Skin of body (tissue), 1 donor: ENCODE measurements at regions not wholly inside any gene's neighbourhood (a gene's known extent, or its start where the extent isn't known, plus 50 kb on each side); places are given as distances from the start of the nearest gene placed in this dataset.

Source experiments
- DNase-seq: peaks from one replicate; lab custom pipeline; 2025; lab: John Stamatoyannopoulos, UW

DNA sequence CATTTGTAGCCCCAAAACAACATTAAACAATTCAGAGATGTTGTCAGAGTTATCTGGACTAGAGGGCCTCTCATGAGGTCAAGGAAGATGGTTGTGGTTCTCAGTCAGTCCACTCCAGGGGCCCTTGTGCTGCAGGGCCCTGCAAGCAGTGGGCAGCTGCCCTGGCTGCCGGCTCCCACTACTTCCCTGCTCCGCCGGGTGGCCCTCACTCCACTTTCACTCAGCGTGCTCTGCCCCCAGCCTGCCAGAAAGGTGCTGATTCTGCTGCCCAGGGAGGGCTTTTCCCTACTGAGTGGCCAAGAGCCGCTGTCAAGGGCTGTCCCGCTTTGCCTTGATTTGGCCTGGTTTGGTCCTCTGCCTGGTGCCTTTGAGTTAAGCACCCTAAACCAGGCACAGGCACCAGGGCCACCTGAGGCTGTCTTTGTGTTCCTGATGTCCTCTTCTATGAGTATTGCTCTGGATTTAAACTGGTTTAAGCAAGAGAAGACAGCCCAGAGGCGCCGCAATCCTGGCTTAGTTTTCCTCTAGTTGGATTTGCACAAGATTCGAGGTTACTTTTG, 117.2 kb downstream of the GADD45G start:
- DNase-seq: no peak

DNA sequence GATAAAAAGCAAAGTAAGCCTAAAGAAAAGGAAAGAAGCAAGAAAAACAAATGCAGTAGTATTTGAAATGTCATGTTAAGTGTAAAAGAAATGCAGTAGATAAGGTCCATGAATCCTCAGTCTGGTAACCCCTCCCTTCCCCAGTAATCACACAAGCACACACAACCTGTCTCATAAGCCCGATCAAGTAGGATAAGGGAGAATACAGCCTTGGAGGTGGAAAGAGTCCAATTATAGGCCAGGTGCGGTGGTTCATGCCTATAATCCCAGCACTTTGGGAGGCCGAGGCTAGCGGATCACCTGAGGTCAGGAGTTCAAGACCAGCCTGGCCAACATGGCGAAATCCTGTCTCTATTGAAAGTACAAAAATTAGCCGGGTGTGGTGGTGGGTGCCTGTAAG, 117.9 kb downstream of the GADD45G start:
- no peak for DNase-seq

DNA sequence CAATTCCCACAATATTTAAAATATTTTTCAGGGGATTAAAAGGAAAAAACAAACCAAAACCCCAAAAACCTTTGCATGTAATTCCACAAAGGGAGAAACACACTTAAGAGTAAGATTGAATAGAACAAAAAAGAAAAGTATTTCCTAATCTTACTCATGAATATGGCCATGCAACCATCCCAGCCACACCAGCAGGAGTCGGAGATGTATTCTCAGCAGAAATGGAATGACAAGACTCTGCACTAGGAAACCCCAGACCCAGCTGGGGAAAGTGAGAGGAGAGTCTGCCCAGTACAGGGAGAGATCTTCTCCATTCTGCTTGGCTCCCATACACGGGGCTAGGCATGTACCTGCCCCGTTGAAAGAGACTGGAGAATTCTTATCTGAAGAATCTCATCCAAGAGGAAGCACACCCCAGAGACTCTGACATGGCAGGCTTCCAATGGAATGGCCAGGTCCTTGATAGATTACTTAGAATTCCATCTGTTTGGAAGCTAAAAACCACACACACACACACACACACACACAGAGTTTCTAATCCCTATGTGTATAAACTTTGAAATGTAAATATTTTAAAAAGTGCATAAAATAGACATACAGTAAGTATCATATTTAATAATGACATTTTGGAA, 118.8 kb downstream of the GADD45G start:
- no peak for DNase-seq

DNA sequence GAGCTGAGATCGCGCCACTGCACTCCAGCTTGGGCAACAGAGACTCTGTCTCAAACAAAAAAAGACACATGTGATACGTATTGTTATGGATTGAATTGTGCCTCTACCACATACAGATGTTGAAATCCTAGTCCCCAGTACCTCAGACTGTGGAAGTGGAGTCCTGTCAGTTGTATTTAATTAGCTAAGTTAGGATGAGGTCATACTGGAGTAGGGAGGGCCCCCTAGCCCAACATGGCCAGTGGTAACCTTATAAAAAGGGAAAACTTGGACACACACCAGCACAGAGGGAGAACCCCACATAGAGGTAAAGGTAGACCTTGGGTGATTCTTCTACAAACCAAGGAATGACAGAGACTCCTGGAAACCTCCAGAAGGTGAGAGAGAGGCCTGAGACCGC, 119.8 kb downstream of the GADD45G start:
- DNase-seq: no peak

DNA sequence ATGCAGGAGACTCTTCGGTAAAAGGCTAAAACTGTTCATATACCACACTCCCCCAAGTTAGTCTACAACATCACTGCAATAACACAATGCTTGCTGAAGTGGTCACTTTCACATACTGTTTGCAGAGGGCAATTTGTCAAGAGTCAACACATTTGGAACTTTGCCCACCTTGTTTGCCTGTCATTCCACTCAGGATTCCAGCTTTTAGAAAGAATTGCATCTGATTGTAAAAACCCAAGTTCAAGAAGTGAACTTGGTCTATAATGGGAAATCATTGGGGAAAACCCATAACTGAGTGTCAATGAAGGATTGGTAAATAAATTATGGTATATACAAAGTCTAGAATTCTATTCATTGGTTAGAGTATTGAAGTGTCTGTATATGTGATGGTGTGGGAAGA, 120.5 kb downstream of the GADD45G start:
- no peak for DNase-seq

DNA sequence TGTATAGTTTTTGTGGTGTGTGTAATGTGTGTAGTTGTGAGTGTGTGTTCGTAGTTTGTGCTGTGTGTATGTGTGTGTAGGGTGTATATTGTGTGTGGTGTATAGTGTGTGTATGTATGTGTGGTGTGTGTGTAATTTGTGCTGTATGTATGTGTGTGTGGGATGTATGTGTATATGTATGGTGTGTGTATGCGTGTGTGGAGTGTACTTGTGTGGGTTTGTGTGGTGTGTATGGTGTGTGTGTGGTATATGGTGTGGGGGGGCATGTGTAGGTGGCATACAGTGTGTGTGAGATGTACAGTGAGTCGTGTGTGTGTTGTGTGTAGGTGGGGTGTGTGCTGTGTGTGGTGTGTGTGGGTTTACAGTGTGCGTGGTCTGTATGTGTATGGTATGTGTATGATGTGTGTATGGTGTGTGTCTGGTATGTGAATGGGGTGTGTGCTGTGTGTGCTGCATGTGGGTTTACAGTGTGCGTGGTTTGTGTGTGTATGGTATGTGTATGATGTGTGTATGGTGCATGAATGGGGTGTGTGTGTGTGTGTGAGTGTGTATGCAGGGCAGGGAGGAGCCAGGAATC, 125.2 kb downstream of the GADD45G start:
- DNase-seq: no peak

DNA sequence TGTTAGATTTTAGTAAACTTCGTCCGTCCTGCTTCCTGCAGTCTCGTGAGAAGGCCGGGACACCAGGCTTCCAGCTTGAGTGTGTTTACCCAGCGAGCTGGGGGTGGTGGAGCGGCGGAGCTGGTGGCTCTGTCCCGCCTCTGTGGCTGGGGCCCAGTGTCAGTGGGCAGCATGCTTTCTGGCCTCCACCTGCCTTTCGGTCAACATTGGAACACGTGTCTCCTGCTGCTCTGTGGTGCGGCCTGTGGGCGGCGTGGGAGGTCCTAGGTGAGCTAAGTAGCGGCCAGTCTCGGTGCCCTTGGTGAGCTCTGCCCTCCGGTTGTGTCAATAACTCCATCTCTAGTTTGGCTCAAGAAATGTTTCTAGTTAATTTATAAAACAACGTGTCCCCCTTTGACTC, 125.9 kb downstream of the GADD45G start:
- no peak for DNase-seq

DNA sequence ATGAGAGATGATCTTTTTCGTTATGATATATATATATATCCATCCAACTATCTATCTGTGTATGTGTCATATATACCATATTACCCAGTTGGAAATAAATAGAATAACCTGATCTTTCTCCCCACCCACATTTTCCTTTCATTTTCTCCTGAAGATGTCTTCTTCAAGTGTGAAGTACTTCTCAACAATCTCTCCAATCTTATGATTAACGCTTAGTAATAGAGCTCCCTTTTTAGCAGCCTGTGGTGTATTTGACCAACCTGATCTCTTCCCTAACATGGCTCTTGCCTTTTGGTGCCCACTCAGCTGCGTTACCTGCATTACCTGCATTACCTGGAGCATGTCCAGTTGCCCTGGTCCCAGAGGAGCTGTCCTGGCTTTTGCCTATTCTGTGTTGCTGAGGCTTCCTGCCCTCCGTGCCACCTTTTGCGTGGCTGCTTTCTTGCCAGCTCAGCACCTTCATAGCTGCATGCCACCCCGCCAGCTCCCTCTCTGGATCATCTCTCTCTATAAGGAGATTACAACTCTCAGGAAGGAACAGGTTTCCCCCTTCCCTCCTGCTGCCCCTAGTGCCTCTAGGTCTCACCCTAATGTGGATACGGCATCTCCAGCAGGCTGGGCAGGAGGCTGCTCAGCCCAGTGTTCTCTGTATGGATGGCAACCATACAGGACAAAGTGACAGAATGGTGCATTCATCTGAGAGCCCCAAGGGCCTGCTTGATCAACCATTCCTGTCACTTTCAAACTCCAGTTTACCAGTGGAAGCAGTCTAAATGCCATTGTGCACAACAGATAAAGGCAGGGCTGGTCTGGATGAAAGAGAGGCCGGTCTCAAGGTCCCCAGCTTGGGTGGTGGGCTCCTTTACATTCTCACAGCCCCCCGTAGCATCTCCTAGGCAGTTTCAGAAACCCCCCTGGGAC, 126.7 kb downstream of the GADD45G start:
- no peak for DNase-seq

DNA sequence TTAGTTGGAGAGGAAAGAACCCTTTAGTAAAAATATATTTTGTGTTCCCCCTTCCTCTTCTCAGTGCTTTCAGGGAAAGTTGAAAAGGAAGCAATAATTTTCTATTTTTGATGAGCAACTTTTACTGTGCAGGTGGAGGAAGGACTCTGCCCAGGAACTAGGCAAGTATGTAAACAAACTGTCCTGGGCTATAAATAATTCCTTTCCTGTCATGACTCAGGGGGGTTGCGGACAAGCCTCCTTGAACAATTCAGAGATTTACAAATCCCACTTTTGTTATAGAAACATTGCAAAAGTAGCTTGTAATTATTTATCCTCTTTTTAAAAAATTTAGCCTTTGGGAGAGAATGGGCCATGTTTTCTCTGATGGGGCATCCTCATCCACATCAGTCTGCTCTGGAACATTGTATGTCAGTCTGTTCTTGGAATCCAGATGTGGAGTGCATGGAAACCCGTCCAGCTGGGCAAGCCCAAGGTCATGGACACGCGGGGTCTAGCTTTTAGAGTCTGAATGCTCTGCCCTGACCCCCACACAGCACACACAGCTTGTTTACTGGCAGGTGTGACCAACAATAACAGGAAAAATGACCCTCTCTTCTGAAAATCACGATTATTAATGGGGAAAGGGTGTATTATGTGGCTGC, 127.6 kb downstream of the GADD45G start:
- DNase-seq: no peak

DNA sequence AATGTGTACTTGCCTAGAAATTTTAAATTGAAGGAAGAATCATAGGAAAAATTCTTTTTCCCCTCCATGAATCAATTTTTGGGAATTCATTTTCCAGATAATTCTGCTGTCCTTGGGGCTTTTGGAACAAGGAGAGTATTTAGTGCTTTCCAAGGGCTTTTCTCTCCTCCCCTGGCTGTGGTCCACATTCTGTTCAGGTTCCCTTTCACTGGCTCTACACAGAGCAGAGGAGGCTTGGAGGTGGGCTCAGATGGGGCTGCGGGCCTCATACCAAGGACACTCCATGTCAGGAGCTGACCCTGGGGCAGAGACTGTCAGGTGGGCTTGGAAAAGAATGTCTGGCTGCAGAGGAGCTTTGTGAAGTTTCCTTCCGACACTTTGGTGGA, 128.1 kb downstream of the GADD45G start:
- no peak for DNase-seq

DNA sequence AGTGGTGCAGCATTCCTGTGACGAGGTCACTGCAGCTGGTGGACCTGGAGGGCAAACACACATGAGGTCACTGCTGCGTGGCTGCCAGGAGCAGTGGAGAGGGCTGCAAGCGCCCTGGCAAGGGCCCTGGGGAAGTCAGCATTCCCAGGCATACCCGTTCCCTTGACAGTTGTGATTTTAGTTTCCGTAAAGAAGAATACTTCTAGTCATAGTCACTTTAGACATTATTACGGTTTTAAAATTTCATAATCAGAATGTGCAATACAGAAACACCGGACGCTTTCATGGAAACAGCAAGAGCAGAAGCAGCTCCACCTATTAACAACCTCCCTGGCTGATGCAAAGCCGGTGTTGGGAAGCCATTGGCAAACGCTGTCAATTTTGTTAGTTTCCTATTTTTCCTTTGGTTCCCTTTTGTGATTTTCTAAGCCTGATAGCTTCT, 129.8 kb downstream of the GADD45G start:
- DNase-seq: no peak

DNA sequence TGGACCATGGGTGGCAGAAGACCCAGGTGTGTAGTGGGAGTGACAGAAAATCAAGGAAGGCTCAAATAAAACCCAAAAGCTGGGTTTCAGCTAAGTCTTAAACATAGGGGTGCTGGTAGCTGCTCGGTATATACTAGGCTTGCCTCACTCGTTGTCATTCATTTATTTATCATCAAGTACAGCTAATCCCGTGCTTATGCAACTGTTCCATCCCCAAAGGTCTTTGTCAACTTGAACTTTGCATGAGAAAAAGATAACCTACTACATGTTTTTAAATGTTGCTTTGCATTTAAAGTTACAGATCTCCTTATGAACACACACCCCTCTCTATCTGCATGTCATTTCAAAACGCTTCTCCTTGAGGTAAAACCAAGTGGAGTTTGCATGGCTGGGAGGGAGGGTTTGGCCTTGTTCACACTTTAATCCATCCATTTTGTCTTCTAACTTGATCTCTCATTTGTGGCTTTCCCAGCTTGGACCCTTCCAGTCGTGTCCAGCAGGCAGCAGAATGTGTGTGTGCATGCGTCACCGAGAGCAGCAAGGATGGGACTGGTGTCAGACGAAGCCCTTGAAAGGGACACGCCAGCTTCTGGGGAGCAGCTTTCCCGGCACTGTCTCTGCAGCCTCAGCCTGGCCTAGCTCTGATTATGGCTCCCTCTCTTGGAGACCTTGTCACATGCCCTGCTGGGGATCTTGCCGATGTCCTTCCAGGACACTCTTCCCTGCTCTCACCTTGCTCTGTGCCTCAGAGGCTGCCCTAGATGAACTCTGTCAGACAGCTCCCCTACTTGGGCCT, 133.5 kb downstream of the GADD45G start:
- no peak for DNase-seq

DNA sequence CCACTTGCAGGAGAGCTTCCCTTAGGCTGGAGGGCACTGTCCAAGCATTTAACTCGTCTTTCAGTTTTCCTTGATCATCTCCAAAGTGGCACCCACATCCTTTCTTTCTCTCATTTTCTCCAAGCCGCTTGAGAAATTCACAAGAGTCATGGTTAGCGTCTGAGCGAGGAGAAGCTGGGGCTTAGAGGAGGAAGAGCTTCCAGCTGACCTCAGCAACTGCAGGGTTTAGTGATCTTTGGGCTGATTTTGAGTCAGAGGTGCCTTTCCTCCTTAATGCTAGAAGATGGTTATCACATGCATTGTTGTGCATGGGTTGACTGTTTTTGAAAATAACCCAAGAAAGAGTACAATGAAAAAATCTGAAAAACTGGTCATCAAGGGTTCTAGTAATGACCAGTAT, 134.7 kb downstream of the GADD45G start:
- DNase-seq: no peak

DNA sequence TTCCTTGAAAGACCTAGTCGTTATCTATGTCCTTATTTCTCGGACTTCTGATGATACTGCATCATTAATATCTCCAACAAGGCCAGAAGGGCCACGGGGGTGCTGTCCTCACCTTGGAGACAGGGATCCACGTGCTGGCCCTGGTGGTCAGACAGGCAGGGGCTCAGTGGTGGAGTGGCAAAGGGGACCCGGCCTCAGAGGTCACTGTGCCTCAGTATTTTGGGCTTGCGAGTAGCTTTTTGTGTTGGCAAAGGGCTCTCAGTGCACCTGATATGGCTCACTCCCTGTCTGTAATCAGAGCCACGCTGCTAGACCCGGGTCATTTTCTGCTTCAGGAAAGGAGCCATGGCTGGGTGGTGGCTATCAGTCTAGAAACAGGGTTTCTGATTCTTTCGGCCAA, 135.1 kb downstream of the GADD45G start:
- DNase-seq: no peak

DNA sequence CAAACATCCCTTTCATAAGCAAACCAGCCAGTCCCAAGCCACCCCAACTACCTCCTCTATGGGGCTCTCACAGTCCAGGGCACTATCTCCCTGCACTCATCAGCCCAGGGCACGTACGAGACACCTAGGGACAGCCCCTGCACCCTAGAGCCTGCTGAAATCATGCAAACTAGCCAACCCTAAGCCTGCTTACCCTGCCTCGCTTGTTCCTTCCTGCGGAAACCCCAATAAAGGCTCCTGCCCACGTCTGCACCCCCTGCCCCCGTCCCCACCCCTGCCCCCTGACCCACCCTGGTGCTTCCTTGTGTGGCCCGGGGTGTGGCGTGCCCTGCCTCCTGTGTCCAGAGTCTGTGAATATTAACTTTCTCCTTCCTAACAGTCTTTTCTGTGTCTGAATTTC, 135.9 kb downstream of the GADD45G start:
- DNase-seq: no peak

DNA sequence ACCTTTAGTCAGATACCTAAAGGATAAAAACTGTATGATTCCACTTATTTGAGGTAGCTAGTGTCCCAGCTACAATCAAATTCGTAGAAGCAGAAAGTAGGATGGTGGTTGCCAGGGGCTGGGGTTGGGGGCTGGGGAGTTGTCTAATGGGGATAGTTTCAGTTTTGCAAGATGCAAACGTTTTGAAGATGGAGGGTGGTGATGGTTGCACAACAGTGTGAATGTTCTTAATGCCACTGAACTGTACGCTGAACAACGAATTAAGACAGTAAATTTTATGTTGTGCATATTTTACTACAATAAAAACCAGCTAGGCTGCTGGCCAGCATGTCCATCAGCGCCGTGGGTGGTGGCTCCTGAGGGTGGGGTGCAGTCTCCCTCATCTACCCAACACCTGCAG, 137.8 kb downstream of the GADD45G start:
- DNase-seq: no peak

DNA sequence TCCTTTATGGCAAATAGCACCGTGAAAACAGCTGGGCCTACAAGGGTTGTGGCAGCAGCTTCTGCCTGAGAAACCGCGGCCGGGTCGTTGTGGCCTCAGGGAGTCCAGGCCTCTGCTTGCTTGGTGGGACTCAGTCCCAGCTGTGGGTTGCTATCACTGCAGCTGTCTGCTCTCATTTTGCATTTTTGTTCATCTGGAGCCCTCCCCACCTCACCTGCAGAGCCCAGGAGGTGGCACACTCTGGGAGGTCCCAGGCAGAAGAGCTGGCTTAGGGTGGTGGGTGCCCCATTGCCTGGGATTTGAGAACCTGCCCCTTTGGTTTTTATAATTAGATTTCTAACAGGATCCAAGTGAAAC, 138.4 kb downstream of the GADD45G start:
- DNase-seq: no peak

DNA sequence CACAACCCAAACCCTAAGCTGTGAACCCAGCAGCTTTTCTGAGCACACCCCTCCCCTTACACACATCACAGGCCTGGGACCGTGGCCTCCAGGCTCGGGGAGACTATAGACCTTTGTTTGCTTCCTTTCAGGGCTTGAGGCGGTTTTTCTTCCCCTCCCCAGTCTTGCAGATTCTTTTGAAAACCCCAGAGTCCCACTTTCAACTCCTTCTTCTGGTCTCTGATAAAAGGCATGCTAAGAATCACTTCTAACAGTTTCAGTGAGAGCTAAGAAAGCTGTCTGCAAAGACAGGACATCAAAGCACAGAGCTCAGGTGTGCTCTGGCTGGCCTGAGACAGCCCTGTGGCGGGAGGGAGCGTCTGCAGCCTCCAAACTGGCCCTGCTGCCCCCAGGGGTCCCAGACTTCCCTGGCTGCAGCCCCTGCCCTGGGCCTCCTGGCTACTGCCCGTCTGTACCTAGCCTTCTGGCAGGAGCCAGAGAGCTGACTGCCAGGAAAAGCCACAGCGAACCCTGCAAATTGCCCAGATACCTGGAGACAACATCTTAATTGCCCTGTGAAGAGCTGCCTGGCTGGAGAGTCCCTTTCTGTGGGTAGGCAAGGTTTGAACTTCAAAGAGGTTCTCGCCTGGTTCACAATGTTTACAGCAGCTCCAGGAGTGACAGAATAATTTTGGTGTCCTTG, 138.9 kb downstream of the GADD45G start:
- no peak for DNase-seq

DNA sequence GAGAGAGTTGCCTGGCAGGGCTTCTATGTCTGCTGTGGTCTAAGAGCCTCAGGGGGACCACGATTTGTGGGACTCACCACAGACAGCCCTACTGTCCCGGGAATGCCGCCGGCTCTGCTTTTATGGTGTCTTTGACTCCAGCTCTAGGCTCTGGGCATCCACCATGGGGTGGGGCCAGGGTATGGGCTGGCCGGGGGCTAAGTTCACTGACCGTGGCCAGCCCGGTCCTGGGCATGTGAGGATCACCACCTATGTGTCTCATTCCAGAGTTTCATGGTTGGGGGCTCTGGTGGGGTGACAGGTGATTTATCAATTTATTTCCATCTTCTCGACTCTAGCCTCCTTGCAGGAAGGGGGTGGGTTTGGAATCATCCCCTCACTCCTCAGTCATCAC, 139.4 kb downstream of the GADD45G start:
- no peak for DNase-seq

DNA sequence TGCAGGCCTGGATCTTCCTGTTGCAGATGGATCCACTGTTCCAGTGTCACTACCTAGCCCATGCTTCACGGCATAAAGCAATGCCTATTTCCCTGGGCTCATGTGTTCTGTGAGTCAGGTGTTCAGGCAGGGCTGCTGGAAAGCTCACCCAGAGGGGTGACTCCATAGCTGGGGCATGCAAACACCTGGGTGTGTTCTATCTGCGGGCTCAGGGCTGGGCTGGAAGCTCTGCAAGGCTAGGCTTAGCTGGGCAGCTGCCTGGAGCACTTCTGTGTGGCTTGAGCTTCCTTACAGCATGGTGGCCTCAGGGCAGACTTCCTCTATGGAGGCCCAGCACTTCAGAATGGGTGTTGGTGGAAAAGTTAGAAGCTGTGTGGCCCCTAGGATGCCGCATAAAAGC, 139.9 kb downstream of the GADD45G start:
- no peak for DNase-seq
